ENCODE measurements at regions not wholly inside any gene's neighbourhood (a gene's known extent, or its start where the extent isn't known, plus 50 kb on each side); places are given as distances from the start of the nearest gene placed in this dataset.

DNA sequence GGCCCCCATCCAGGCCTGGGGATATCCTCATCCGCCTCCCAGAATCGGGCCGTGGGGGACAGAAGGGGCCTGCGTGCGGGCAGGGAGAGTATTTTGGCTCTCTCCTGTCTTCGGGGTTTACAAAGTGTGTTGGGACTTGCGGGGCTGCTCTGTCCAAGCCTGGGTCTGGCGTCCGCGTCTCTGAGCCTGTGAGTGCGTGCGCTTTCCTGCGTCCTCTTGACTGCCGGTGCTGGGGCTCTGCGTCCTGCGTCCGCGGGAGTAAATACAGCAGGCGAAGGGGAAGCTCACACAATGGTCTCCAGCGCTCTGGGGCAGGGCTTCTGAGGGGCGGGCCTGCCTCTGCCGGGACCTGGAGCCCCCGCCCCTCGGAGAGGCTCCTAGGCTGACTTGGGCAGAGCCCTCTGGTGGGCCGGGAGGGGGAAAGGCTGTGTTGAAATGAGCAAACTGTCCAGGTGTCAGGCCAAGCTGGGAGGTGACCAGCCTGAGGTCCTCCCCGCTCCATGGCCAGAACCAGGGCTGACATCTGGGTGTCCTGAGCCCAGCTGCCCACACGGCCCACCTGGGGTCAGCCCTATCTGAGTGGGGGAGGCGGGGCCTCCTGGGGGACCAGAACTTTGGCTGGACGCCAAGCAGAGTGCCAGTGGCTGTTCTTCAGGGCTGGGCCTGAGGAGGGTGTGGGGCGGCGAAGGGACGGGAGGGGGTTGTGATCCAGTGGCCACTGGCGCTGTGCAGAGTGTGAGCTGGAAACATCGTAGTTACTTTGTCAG lies 233.6 kb downstream of the SEC14L1 start:
- peak; percentile 91 for DNase-seq
- no peaks in the 10 kb centered on the region for H3K27me3 ChIP-seq
- peak overlapping the region; percentile 80 for H3K4me3 ChIP-seq
- H3K9me3 ChIP-seq, result no peaks in the 10 kb centered on the region
- peaks cover 61% of the 10 kb centered on the region for H3K36me3 ChIP-seq

DNA sequence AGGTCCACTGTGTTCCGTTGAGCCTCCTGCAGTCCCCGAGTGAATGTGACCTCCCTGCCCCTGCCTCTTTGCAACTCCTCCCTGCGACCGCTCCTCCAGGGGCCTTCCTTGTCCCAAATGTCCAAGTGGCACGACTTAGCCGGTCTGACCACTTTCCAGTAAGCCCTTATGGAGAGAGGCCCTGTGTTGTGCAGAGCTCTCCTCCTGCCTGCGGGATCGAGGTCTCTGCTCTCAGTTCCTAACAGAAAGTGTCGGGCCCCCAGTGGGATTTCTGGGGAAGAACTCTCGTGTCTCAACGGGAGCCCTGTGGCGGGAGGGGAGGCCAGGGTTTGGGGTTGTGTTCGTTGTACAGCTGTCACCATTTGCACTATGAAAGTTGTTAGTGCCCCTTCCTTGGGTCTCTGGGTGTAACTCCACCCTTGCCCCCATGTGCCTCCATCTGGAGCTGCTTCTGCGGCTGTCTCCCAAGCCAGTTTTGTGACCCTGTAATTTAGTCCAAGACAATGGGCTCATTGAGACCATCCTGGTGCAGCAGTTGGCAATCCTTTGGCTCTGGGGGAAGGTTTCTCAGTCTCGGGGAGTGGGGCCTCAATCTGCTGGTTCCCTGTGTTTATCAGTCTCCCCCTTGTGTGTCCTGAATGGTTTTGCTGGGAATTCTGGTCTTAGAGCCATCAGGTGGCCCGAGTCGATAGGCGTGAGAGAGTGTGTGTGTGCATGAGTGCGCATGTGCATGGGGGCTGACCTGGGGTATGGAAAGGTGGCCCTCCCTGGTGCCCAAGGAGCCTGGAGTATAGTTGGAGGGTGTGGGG lies 234.5 kb downstream of the SEC14L1 start:
- no peak for DNase-seq
- no peaks in the 10 kb centered on the region for H3K9me3 ChIP-seq
- peaks cover 62% of the 10 kb centered on the region for H3K36me3 ChIP-seq
- no peaks in the 10 kb centered on the region for H3K27me3 ChIP-seq
- peak overlapping the region; percentile 80 for H3K4me3 ChIP-seq

DNA sequence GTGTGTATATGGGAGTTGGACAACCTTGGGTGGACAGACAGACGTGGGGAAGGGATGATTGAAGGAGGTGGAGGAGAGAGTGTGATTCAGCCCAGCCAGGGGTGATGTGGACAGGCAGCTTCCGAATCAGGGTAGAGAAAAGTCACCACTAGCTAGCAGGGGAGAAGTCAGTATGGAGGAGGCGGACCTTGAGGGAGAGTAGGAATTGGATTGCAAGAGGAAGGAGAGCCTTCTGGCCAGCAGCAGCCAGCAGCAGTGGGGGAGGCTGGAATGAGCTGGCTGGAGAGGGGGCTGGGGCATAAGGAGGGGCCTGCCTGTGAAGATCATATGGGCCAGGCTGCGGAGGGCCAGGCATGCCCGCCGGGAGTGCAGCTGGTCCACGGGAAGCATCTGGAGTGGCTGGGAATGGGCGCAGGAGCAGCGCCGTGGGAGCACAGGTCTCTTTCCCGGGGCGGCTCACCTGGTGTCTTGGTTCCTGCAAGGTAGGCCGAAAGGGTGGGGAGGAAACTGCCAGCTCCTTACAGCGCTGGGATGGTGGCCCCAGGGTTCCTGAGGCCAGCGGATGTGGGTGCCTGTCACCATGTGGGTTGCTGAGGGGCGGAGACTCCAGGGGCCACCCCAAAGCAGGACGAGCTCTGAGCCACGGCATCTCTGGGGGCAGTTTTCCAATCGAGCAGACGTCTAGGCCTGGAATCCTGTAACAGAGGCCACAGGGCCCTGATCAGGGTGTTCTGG lies 235.3 kb downstream of the SEC14L1 start:
- Histone ChIP-seq H3K36me3 (peaks cover 69% of the 10 kb centered on the region), H3K9me3 (no peaks in the 10 kb centered on the region), H3K4me3 (peak overlapping the region; percentile 80), H3K27me3 (no peaks in the 10 kb centered on the region)
- DNase-seq, result peak; percentile 80

DNA sequence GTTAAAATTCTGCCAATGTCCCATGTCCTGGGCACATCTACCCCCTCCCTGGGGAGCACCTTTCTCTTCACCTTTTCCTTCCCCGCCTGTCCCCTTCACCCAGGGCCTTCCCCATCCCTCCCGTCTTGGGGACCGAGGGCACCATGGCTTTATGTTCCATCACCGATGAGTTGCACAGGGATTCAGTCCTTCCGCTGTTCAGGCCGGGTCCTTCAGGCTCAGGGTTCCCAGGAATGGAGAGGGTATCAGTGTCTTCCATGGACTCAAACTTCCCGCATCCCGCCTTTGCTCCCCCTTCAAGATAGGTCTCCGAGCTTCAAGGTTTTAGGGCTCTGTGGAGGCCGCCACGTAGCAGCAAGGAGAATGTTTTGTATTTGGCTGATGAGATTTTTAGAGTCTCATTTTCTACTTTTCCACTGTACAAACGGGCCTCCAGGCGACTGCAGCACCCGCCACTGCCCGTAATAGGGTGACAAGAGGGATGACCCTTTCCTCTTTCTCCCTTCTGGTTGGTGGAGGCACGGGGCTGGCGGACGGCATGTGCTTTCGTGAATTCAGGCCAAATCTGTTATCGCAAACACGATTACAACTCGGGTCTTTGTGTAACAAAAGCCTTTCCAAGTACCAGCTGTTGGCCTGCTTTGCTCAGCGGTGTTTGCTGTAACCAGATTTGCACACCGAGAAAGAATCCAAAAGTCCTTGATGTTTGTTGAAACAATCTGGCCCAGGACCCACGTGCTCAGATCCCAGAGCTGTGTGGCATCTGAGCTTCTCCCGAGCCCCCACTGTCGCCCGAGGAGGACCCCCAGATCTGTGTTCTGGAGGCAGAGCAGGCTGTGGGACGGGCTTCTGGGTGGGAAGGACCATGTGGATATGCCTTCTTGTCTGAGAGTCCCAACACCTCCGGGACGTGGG lies 236.3 kb downstream of the SEC14L1 start:
- Histone ChIP-seq H3K36me3 (peaks cover 73% of the 10 kb centered on the region), H3K9me3 (no peaks in the 10 kb centered on the region), H3K4me3 (peak overlapping the region; percentile 80; the same call in 1 of the 2 replicates), H3K27me3 (no peaks in the 10 kb centered on the region)
- DNase-seq, result no peak

DNA sequence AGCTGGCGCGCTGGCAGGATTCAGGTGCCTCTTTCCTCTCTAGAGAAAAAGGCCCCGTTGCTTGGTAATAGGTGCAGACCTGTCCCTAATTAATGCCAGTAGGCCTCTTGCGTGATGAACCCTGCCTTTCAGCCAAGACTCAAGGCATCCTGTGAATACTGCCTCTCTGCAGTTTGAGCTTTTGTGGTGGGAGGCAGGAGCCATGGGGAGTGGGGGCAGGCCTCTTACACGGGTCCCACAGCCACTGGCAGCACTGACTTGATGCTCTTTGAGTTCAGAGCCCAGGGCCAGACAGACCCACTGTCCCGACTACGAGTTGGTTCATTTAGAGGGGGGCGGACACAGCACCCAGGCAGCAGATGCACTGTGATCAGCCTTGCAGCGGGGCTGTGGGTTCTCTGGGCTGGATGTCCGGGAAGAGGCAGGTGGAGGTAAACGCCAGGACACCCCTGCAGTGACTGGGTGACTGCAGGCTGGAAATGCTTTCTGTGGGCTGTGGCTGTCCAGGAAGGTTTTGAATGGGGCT lies 237.0 kb downstream of the SEC14L1 start:
- Histone ChIP-seq H3K27me3 (no peaks in the 10 kb centered on the region), H3K9me3 (no peaks in the 10 kb centered on the region), H3K4me3 (no peak overlapping the region), H3K36me3 (peaks cover 80% of the 10 kb centered on the region)
- no peak for DNase-seq

DNA sequence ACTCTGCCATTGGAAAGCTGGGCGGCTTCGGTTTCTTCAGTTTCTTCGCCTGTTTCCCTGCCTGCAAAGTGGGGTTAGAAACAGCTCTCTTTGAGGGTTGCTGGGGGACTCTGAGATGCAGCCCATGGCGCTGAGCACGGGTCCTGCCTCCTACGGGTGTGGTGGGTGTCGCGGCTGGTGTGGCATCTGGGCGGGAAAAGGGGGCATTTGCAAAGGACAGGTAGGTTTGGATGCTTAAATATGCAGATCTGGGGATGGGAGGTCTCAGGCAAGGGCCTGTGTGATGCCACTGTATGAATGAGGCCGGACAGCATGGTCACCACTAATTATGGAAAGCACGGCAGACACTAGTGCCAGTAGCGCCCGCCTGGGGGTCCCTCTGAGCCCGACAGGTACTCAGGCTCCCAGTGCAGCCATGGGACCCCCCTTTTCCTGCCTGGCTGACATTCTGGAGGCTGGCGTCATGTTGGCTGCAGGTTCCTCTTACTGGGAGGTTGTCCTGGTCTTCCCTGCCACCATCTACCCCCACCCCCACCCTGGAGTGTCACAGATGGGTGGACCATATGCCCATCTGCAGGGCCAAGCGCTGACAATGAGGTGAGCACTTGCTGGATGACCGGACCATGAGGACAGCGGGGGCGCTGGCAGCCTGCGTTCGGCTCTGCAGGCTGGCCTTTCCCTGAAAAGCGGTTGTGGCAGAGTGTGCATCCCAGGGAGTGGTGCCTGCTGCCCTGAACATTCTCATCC lies 237.7 kb downstream of the SEC14L1 start:
- Histone ChIP-seq H3K4me3 (no peak overlapping the region), H3K27me3 (no peaks in the 10 kb centered on the region), H3K9me3 (no peaks in the 10 kb centered on the region), H3K36me3 (peaks cover 84% of the 10 kb centered on the region)
- DNase-seq, result no peak

DNA sequence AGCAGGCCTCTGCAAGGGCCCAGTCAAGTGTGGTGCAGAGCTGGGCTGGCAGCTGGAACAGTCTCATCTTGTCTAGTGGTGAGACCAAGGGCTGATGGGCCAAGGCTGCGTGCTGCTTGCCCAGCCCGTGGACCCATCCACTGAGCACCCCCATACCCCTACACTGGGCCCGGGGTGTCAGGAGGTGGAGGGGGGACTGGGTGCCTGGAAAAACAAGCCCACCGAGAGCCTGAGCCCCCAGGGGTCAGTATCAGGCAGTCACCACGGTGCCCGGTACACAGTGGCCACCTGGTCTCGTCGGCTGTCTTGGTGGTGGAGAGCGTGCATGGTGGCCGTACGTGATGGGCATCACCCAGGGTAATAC lies 238.3 kb downstream of the SEC14L1 start:
- Histone ChIP-seq H3K27me3 (no peaks in the 10 kb centered on the region), H3K4me3 (no peak overlapping the region), H3K36me3 (peaks cover 84% of the 10 kb centered on the region), H3K9me3 (no peaks in the 10 kb centered on the region)
- no peak for DNase-seq

DNA sequence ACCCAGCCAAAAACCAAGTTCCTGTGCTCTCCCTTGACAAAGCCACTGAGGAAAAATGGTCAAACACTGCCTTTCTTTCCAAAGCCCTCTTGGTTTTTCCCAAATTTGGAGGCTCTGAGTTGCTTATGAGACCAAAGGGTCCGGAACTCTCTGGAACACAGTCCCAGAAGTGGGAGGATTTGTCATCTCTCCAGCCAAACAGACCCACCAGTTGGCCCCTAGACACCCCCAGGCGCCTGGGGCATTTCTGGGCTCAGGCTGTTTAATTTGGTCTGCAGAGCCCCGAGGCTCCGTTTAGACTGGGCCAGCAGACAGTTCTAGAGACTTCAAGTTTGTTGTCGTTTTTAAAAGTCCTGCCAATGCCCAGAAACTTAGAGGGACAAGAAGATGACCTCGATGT lies 239.1 kb downstream of the SEC14L1 start:
- Histone ChIP-seq H3K27me3 (no peaks in the 10 kb centered on the region), H3K36me3 (peaks cover 85% of the 10 kb centered on the region), H3K4me3 (no peak overlapping the region), H3K9me3 (no peaks in the 10 kb centered on the region)
- DNase-seq, result no peak

DNA sequence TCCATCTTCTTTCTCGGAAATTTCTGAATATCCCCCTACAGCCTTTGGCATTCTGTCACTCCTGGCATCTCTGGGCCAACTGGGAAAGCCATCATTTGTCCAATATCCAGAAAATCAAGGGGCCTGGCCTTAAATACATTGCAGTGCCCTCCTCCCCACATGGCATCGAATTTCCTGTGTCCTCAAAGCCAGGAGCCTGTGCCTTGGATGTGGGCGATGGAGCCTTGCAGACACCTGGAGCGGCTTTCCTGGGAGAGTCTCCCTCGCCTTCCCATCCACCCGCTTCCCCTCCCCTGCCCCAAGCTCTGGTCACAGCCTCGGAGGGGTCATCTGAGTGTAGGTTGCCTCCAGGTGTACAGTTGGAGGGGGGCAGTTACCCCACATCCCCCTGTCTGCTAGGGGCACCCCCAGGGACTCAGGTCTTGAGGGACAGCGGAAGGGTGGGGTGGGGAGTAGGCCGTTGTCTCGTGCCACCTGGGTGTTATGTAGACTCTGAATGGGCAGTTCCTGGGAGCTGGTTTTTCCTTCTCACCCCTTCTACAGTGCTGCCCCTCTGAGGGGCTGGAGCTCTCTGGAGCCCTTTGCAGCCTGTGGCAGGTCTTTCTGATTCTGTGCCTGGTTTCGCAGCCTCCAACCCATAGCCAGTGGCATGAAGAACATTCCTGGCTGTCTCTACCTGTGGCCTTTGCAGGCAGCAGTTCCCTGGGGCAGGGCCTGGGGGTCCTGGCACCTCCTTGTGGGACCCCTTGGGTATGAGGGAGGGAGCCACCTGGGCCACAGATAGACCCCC lies 239.8 kb downstream of the SEC14L1 start:
- Histone ChIP-seq H3K4me3 (no peak overlapping the region), H3K36me3 (peaks cover 86% of the 10 kb centered on the region), H3K27me3 (no peaks in the 10 kb centered on the region), H3K9me3 (no peaks in the 10 kb centered on the region)
- DNase-seq, result no peak

DNA sequence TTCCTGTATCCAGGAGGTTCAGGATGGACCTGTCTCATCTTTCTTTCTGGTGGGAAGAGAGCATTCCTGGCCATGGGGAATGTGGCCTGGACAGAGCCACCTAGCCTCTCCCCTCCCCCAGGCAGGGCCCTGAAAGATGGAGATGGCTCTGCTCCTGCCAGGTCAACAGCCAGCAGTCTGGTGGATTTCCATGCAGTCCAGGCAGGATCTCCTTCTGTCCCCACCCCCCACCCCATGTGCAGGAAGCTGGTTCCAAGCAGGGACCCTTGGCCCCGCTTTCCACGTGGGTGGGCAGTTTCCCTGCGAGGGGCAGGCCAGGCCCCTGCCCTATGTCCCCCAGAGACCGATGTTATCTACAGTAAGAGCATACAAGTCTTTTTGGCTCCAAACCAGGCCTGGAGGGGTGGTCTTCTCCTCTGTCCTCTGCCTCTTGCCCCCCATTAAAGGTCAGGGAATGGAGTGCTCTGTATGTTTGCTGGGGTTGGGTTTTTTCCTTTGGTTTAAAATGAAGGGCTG lies 240.5 kb downstream of the SEC14L1 start:
- H3K36me3 ChIP-seq, result peaks cover 87% of the 10 kb centered on the region
- no peak overlapping the region for H3K4me3 ChIP-seq
- H3K9me3 ChIP-seq, result no peaks in the 10 kb centered on the region
- no peak for DNase-seq
- H3K27me3 ChIP-seq, result no peaks in the 10 kb centered on the region

DNA sequence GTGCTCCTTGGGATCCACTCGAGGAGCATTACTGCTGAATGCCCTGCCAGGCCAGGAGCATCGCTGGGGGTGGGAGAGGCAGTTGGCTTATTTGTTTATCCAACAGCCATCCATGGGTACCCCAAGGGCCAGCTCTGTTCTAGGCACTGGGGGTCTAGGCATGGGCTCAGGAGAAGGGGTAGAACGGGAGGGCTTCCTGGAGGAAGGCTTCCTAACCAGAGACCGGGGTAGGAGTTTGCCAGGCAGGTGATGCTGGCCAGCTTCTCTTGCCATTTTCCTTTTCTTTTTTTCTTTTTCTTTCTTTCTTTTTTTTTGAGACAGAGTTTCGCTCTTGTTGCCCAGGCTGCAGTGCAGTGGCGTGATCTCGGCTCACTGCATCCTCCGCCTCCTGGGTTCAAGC lies 241.0 kb downstream of the SEC14L1 start:
- Histone ChIP-seq H3K9me3 (no peaks in the 10 kb centered on the region), H3K36me3 (peaks cover 87% of the 10 kb centered on the region), H3K27me3 (no peaks in the 10 kb centered on the region), H3K4me3 (no peak overlapping the region)
- DNase-seq, result no peak

DNA sequence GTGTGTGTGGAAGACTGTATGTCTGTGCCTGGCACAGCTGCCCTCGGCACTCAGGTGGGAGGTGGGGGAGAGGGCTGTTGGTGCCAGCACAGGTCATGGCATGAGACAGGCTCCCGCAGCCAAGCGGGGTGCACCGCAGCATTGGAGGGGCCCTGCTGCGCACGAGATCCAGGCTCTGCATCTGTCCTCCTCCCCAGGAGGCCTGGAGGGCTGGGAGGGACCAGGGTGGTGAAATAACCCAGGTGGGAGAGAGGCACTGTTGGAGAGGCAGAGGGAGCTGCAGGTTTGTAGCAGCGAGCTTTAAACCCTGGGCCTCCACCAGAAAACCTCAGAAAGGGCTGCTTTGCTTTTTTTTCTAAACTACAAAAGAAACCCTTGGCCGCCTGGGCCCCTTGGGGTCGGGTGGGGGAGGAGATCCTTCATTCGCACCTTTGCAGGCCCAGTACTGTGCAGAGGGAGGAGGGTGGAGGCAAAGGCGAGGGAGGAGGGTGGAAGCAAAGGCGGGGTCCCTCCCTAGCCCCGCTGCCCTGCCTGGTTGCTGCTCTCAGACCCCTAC lies 241.7 kb downstream of the SEC14L1 start:
- H3K4me3 ChIP-seq, result no peak overlapping the region
- H3K27me3 ChIP-seq, result no peaks in the 10 kb centered on the region
- peaks cover 87% of the 10 kb centered on the region for H3K36me3 ChIP-seq
- no peak for DNase-seq
- H3K9me3 ChIP-seq, result no peaks in the 10 kb centered on the region

DNA sequence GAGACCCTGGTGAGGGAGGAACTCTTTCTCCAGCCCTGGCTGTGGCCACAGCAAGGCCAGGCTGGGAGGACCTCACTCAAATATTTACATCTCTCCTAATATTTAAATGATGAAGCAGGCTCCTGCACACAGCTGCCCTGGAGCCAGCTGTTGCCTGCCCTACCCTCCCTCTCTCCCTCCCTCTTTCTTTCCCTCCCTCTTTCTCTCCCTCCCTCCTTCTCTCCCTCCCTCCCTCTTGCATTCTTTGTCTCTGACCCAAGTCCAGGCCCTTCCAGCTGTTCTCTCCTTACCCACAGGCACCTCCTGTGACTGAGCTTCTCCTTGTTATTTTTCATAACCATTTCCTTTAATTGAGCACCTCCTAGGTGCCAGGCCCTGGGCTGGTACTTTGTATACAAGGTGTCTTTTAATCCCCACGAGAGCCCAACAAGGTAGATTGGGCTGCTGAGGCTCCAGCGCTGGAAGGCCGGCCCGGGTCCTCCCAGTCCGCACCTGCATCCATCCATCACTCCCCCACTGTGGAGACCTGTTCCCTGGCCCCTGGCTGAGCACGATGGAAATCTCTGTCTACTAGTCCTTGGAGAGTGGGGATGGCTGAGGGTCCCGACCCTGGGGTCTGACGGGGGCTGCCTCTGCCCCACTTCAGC lies 242.3 kb downstream of the SEC14L1 start:
- DNase-seq, result peak; percentile 63
- H3K4me3 ChIP-seq, result no peak overlapping the region
- peaks cover 84% of the 10 kb centered on the region for H3K36me3 ChIP-seq
- H3K9me3 ChIP-seq, result no peaks in the 10 kb centered on the region
- no peaks in the 10 kb centered on the region for H3K27me3 ChIP-seq

All from MG63 (cell line).